BLaER1 treated with 17β-estradiol and CSF1 and Interleukin-3, amounts not matched to agents 10 nM and 100 nM (cell line): ENCODE measurements at regions not wholly inside any gene's neighbourhood (a gene's known extent, or its start where the extent isn't known, plus 50 kb on each side); places are given as distances from the start of the nearest gene placed in this dataset.
"Not testable (repeated sequence)": the region's sequence is repeated elsewhere in the genome, so short reads cannot be mapped to it uniquely, and the experiment has no call there.

Experiments used
- H3K27ac ChIP-seq, 11 experiments: shearing (Covaris generic); formaldehyde crosslinking; 2 replicates each; pipeline ENCODE4 v1.8.1; 2022
- H3K27me3 ChIP-seq, 11 experiments: shearing (Covaris generic); formaldehyde crosslinking; 2 replicates each; pipeline ENCODE4 v1.8.1; 2022
- H3K36me3 ChIP-seq, 11 experiments: shearing (Covaris generic); formaldehyde crosslinking; 2 replicates each; pipeline ENCODE4 v1.8.1; 2022
- H3K4me1 ChIP-seq, 10 experiments: shearing (Covaris generic); formaldehyde crosslinking; 2 replicates each; pipeline ENCODE4 v1.8.1; 2022
- H3K4me2 ChIP-seq, 11 experiments: shearing (Covaris generic); formaldehyde crosslinking; 2 replicates each; pipeline ENCODE4 v1.8.1; 2022
- H3K4me3 ChIP-seq, 10 experiments: shearing (Covaris generic); formaldehyde crosslinking; 2 replicates each; pipeline ENCODE4 v1.8.1; 2022
- H3K9ac ChIP-seq, 11 experiments: shearing (Covaris generic); formaldehyde crosslinking; 2 replicates each; pipeline ENCODE4 v1.8.1; 2022
- H3K9me3 ChIP-seq, 11 experiments: shearing (Covaris generic); formaldehyde crosslinking; replicated peaks in 1 of 11; 2 replicates each; pipeline ENCODE4 v1.8.1; 2022
- H4K20me1 ChIP-seq, 11 experiments: shearing (Covaris generic); formaldehyde crosslinking; 2 replicates each; pipeline ENCODE4 v1.8.1; 2022
- Cebpa-rat ChIP-seq, 11 experiments: shearing (Covaris generic); IDR thresholded peaks; 2 replicates each; pipeline ENCODE4 v1.8.1; 2022

DNA sequence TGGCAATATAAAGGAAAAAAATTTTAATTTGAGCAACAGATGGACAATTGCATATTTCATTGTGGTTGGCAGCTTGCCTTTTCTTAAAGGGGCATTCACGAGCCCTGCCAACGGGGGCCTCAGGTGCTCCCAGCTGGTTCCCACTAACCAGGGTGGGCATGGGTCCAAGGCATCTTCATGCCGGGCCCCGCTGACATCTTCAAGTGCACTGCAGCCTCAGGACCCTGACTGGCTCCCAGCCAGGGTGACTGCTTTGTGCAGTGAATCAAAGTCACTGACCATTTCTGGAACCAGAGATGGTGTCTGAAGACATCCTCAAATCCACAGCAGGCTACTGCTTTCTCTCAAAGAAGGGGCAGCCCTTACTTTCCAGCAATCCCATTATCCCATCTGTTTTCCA is 275.2 kb upstream of the MGMT start:
- Histone ChIP-seq H3K4me1 (peaks cover 10 to 24% (median 15%) of the 10 kb centered on the region in 10 experiments; a peak in 16 of 20 replicates), H3K9me3 (peaks cover 8 to 17% (median 14%) of the 10 kb centered on the region in 11 experiments), H3K27me3 (no peaks in the 10 kb centered on the region), H3K9ac (no peak overlapping the region), H3K36me3 (no peaks in the 10 kb centered on the region), H3K4me2 (no peak overlapping the region), H3K4me3 (no peak overlapping the region), H3K27ac (no peak overlapping the region), H4K20me1 (no peaks in the 10 kb centered on the region)
- TF ChIP-seq Cebpa-rat (IDR thresholded peaks at IDR 0.05), result no peak

DNA sequence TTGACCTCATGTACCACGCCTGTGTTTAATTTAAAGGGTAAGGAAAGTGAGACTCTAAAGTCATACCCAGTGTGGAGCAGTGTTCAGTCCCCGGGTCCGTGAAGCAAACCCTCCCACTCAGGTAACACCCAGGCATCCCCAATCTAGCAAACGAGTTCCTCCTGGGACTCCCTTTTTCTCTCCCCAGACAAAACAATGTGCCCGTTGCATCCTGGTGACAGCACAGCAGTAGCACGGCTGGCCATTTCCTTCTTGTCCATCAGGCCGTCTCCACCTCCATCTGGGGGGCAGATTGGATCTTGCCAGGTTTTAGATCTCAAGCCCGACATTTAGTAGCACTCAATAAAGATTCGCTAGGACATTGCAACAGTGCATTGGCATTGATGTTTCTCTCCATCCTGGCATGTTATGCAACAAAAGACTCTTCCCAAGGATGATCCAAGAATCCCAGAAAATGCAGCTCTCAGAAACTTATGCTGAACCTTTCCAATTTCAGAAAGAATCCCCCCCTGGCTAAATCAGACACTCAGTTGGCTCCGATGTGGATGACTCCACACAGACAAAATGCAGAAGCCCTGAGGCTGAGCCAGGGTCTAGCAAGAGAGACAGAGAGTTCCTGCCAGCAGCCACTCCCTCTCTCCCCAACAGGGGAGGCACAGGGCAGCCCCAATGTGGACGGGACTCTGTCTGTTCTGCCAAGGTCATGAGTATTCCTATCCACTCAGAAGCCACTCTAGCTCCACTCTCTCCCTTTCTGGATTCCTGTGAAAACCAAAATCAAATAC is 274.5 kb upstream of the MGMT start:
- H3K4me2 ChIP-seq, result 0 out of 22 replicates have a peak overlapping the region, but pooled peaks of 1 of the 11 experiments have one; percentile 42
- no peak overlapping the region for H3K9ac ChIP-seq
- H3K4me3 ChIP-seq, result no peak overlapping the region
- no peaks in the 10 kb centered on the region for H3K27me3 ChIP-seq
- TF ChIP-seq Cebpa-rat (IDR thresholded peaks at IDR 0.05), result no peak
- H4K20me1 ChIP-seq, result no peaks in the 10 kb centered on the region
- H3K27ac ChIP-seq, result no peak overlapping the region
- peaks cover under 1 to 10% (median 7%) of the 10 kb centered on the region in 11 experiments; a peak in 19 of 22 replicates for H3K9me3 ChIP-seq
- no peaks in the 10 kb centered on the region for H3K36me3 ChIP-seq
- H3K4me1 ChIP-seq, result peaks cover 10 to 24% (median 15%) of the 10 kb centered on the region in 10 experiments; a peak in 16 of 20 replicates

DNA sequence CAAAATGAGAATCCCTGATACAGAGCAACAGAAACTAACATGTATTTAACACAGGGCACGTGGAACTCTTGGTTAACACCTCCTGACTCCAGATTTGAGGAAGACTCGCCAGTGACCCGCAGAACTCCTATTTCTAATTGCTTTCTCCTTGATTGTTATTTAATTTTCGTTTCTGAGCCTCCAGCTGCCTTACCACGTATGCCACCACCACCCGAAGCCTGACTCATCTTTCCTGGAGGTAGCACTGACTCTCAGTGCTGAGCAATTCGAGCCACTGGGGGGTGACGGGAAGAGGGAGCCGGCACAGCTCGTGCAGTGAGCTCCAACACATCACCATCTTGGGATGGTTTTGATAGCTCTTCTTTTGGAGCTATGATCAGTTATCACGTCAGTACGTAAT is 273.9 kb upstream of the MGMT start:
- H3K27me3 ChIP-seq, result no peaks in the 10 kb centered on the region
- no peak for TF ChIP-seq Cebpa-rat (IDR thresholded peaks at IDR 0.05)
- H4K20me1 ChIP-seq, result no peaks in the 10 kb centered on the region
- H3K9ac ChIP-seq, result no peak overlapping the region
- H3K27ac ChIP-seq, result no peak overlapping the region
- peak overlapping the region in 1 of 11 experiments; percentile 42; a peak in 1 of 22 replicates for H3K4me2 ChIP-seq
- H3K36me3 ChIP-seq, result no peaks in the 10 kb centered on the region
- H3K4me3 ChIP-seq, result no peak overlapping the region
- H3K4me1 ChIP-seq, result peaks cover 10 to 24% (median 15%) of the 10 kb centered on the region in 10 experiments; a peak in 16 of 20 replicates
- H3K9me3 ChIP-seq, result peaks cover 0 to 5% (median under 1%) of the 10 kb centered on the region in 11 experiments; a peak in 6 of 22 replicates

DNA sequence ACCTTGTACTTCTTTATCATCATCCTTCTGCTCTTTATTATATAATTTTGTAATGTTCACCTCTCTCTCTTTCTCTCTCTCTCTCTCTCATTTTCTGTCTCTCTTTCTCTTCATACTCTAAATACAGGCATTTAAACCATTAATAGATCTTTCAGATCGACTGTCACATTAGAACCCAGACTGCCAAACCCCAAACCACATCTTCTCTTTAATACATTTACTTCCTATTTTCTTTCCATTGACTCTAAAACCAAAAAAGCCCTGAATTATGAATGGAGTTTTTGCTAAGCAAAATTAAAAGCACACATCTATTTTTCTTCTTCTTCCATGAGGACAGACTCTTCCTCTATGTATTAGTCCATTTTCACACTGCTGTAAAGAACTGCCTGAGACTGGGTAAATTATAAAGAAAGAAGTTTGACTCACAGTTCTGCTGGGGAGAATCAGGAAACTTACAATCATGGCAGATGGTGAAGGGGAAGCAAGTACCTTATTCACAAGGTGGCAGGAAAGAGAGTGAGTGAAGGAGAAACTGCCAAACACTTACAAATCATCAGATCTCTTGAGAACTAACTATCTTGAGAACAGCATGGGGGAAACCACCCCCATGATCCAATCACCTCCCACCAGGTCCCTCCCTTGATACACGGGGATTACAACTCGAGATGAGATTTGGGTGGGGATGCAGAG is 272.7 kb upstream of the MGMT start:
- Histone ChIP-seq H3K4me2 (peak overlapping the region in 10 of 11 experiments; percentile 8 to 56 (median 31); a peak in 17 of 22 replicates), H3K9ac (no peak overlapping the region), H3K27me3 (no peaks in the 10 kb centered on the region), H3K27ac (no peak overlapping the region), H3K4me3 (no peak overlapping the region), H3K36me3 (no peaks in the 10 kb centered on the region), H3K4me1 (peaks cover 10 to 24% (median 15%) of the 10 kb centered on the region in 10 experiments; a peak in 16 of 20 replicates), H3K9me3 (0 out of 22 replicates have a peak, but pooled peaks cover 0 to 5% (median 0%) of the 10 kb centered on the region in 11 experiments), H4K20me1 (no peaks in the 10 kb centered on the region)
- TF ChIP-seq Cebpa-rat (IDR thresholded peaks at IDR 0.05), result no peak

DNA sequence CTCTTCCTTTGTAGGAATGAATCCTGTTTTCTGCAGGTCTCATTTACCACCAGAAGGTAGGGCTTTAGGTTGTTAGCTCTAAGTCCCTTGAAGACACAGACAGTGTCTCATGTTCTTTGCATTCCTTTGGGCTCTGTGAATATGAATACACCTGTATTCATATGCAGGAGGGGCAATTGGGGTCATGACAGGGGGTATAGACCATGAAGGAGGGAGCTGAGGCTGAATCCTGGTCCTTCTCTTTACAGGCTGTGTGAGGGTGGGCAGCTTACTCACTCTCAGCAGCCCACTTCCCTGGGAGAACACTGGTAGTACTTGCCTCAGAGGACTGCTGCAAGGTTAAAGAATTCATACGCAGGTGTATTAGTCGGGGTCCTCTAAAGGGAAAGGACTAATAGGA is 267.2 kb upstream of the MGMT start:
- H3K4me2 ChIP-seq, result no peak overlapping the region
- H4K20me1 ChIP-seq, result no peaks in the 10 kb centered on the region
- no peak for TF ChIP-seq Cebpa-rat (IDR thresholded peaks at IDR 0.05)
- no peaks in the 10 kb centered on the region for H3K27me3 ChIP-seq
- no peak overlapping the region for H3K4me3 ChIP-seq
- H3K9ac ChIP-seq, result no peak overlapping the region
- H3K4me1 ChIP-seq, result peaks cover 0 to 3% (median under 1%) of the 10 kb centered on the region in 10 experiments; a peak in 5 of 20 replicates
- no peak overlapping the region for H3K27ac ChIP-seq
- H3K36me3 ChIP-seq, result no peaks in the 10 kb centered on the region
- peaks cover 0 to 13% (median 6%) of the 10 kb centered on the region in 11 experiments; a peak in 9 of 22 replicates for H3K9me3 ChIP-seq

DNA sequence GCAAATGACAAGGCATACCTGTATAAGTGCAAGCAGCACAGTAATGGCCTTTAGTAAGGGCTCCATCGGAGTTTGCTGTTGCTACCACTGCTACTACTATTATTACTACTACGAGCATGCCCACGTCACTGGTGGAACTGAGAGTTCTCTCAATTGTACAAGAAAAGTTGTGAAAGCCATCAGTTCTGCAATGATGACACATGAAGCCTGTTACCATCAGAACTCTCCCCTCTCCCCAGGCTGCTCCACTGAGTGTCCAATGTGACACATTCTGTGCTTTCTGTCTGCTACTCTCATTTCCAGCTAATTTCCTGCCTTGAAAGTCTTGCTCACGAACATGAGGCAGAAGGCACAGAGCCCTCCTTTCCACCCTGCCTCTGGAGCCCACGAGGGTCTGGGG is 263.2 kb upstream of the MGMT start:
- H3K4me1 ChIP-seq, result no peaks in the 10 kb centered on the region
- H3K9ac ChIP-seq, result no peak overlapping the region
- no peak overlapping the region for H3K27ac ChIP-seq
- H3K9me3 ChIP-seq, result peaks cover 0 to 18% (median 6%) of the 10 kb centered on the region in 11 experiments; a peak in 9 of 22 replicates
- H3K4me3 ChIP-seq, result no peak overlapping the region
- H3K27me3 ChIP-seq, result no peaks in the 10 kb centered on the region
- no peaks in the 10 kb centered on the region for H4K20me1 ChIP-seq
- no peak overlapping the region for H3K4me2 ChIP-seq
- no peaks in the 10 kb centered on the region for H3K36me3 ChIP-seq
- TF ChIP-seq Cebpa-rat (IDR thresholded peaks at IDR 0.05), result no peak

DNA sequence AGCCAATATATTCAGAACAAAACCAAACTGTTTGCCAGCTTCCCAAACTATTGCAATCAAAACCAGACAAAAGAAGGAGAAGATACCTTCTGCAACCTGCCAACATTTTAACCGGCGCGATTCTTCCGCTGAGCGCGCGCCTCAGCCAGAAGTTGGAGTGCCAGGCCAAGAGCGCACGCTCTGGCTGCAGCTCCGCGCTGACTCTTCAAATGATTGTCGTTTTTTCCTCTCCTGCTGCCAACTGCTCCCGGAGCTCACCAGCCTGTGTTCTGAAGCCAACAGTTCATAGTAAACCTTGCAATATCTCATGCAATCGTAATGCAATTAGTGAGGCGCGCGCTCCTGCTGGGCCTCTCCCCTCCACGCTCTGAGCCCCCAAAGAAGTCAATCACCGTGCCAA is 259.7 kb upstream of the MGMT start:
- H3K9me3 ChIP-seq, result peaks cover 0 to 10% (median 1%) of the 10 kb centered on the region in 11 experiments; a peak in 7 of 22 replicates
- no peaks in the 10 kb centered on the region for H3K4me1 ChIP-seq
- no peaks in the 10 kb centered on the region for H3K27me3 ChIP-seq
- H3K27ac ChIP-seq, result no peak overlapping the region
- no peak overlapping the region for H3K4me3 ChIP-seq
- no peak overlapping the region for H3K9ac ChIP-seq
- H3K36me3 ChIP-seq, result no peaks in the 10 kb centered on the region
- no peak for TF ChIP-seq Cebpa-rat (IDR thresholded peaks at IDR 0.05)
- H3K4me2 ChIP-seq, result no peak overlapping the region
- H4K20me1 ChIP-seq, result no peaks in the 10 kb centered on the region

DNA sequence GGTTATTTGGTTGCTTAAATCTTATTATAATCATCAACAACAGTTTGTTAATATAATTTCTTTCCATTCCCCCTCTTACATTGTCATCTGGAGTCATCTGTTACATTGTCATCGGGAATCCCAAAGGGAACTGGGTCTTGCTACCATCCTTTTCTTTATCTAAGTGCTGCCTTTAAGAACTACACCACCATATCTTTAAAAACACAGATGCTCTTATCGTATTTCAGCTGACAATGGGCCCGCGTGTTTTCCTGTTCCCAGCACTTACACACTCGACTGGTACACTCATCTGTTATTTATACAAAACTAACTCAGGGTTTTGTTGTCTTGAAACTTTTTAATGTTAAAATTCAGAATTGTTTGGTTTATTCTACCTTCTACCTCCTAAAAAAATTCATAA is 256.2 kb upstream of the MGMT start:
- Histone ChIP-seq H3K27ac (no peak overlapping the region), H3K9me3 (0 out of 22 replicates have a peak, but pooled peaks cover 0 to 6% (median 0%) of the 10 kb centered on the region in 11 experiments), H3K4me3 (no peak overlapping the region), H3K4me2 (no peak overlapping the region), H3K36me3 (no peaks in the 10 kb centered on the region), H4K20me1 (no peaks in the 10 kb centered on the region), H3K27me3 (no peaks in the 10 kb centered on the region), H3K4me1 (no peaks in the 10 kb centered on the region), H3K9ac (no peak overlapping the region)
- TF ChIP-seq Cebpa-rat (IDR thresholded peaks at IDR 0.05), result no peak

DNA sequence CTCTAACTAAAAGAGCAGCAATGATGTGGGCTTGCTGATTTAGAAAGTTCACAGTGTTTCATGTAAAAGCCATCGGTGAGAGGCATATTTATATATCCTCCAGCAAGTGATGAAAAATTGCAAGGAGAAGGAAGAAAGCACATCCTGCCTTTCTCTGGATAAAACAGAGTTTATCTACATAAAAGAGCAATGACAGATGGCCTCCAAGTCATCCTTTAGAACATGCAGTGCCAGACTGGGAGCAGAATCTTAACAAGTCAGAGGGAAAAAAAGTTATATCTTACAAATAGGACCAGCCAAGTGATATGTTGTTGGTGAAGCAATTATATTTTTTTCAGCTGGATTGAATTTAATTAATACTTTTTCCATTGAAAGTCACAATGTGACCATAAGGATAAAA is 253.8 kb upstream of the MGMT start:
- Histone ChIP-seq H3K27ac (no peak overlapping the region), H3K4me1 (no peaks in the 10 kb centered on the region), H3K9ac (no peak overlapping the region), H3K36me3 (no peaks in the 10 kb centered on the region), H3K27me3 (no peaks in the 10 kb centered on the region), H3K4me3 (no peak overlapping the region), H3K9me3 (0 out of 22 replicates have a peak, but pooled peaks cover 0 to 2% (median 0%) of the 10 kb centered on the region in 11 experiments), H3K4me2 (no peak overlapping the region), H4K20me1 (no peaks in the 10 kb centered on the region)
- TF ChIP-seq Cebpa-rat (IDR thresholded peaks at IDR 0.05), result no peak

DNA sequence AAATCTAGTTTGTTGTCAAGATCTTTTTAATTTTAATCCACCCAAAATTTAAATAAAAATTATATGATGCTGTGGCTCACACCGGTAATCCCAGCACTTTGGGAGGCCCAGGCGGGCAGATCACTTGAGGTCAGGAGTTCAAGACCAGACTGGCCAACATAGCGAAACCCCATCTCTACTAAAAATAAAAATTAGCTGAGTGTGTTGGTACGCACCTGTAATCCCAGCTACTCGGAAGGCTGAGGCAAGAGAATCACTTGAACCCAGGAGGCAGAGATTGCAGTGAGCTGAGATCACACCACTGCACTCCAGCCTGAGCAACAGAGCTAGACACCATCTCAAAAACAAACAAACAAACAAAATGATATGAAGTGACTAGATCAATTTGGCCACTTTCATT is 253.0 kb upstream of the MGMT start:
- H4K20me1 ChIP-seq, H3K9ac ChIP-seq, H3K27me3 ChIP-seq, H3K4me1 ChIP-seq, H3K27ac ChIP-seq, H3K4me3 ChIP-seq, H3K4me2 ChIP-seq, H3K36me3 ChIP-seq, H3K9me3 ChIP-seq: not testable (repeated sequence)
